Spleen (tissue), 11 donors: ENCODE measurements at regions not wholly inside any gene's neighbourhood (a gene's known extent, or its start where the extent isn't known, plus 50 kb on each side); places are given as distances from the start of the nearest gene placed in this dataset.
"Not testable (repeated sequence)": the region's sequence is repeated elsewhere in the genome, so short reads cannot be mapped to it uniquely, and the experiment has no call there.

Experiments
- DNase-seq: peaks from one replicate; pipeline ENCODE4 v3.0.0-alpha.2; 2020
- H3K27ac ChIP-seq, 8 donors: fragments of 200-600 bp; sonication (generic) in 7 of 8; 1 replicate in 4 of 8; 2 replicates in 4 of 8; pipeline versions ENCODE4 v1.5.0 to v1.8.0; 2016 to 2021; ENCODE audit warnings: inconsistent platforms in 4 of 8, mild to moderate bottlenecking in 4 of 8, moderate library complexity in 1 of 8
- H3K27me3 ChIP-seq, 7 donors: fragments of 200-600 bp; sonication (generic) in 6 of 7; replicated peaks in 1 of 7; 1 replicate in 4 of 7; 2 replicates in 3 of 7; pipeline versions ENCODE4 v1.5.0 to v1.8.0; 2016 to 2021; ENCODE audit warnings: inconsistent platforms in 3 of 7, mild to moderate bottlenecking in 1 of 7
- H3K36me3 ChIP-seq, 6 donors: fragments of 200-600 bp; sonication (generic) in 5 of 6; 1 replicate in 4 of 6; 2 replicates in 2 of 6; pipeline versions ENCODE4 v1.5.0 to v1.8.0; 2016 to 2021; ENCODE audit warnings: inconsistent platforms in 2 of 6
- H3K4me1 ChIP-seq, 6 donors: fragments of 200-600 bp; sonication (generic) in 5 of 6; 1 replicate in 3 of 6; 2 replicates in 3 of 6; pipeline versions ENCODE4 v1.5.0 to v1.8.0; 2016 to 2021; ENCODE audit warnings: inconsistent platforms in 3 of 6
- H3K4me3 ChIP-seq, 8 donors: fragments of 200-600 bp; sonication (generic) in 7 of 8; 1 replicate in 4 of 8; 2 replicates in 4 of 8; pipeline versions ENCODE4 v1.5.0 to v1.8.0; 2016 to 2021; ENCODE audit warnings: inconsistent platforms in 4 of 8, mild to moderate bottlenecking in 4 of 8, moderate library complexity in 2 of 8
- H3K9me3 ChIP-seq, 8 donors: fragments of 200-600 bp; sonication (generic) in 7 of 8; 1 replicate in 4 of 8; 2 replicates in 4 of 8; pipeline versions ENCODE4 v1.5.0 to v1.8.0; 2016 to 2021; ENCODE audit warnings: inconsistent platforms in 4 of 8
- CTCF ChIP-seq, 11 experiments: fragments of 200-600 bp in 7 of 11; fragments of 450-650 bp in 4 of 11; sonication (generic) in 4 of 11; IDR thresholded peaks in 8 of 11; conservative IDR thresholded peaks in 3 of 11; 1 replicate in 7 of 11; 2 replicates in 4 of 11; pipeline versions ENCODE4 v1.4.0 to v1.8.0; 2016 to 2021; ENCODE audit warnings: antibody characterized with exemption in 11 of 11, inconsistent platforms in 4 of 11, mild to moderate bottlenecking in 1 of 11
- POLR2A ChIP-seq, 3 donors: fragments of 450-650 bp; IDR thresholded peaks; one replicate each; pipeline ENCODE4 v1.5.1; 2017; ENCODE audit warnings: antibody characterized with exemption in 3 of 3, mild to moderate bottlenecking in 1 of 3
- POLR2AphosphoS5 ChIP-seq, 3 donors: sonication (generic); formaldehyde crosslinking; IDR thresholded peaks; one replicate each; pipeline ENCODE4 v1.5.1; 2017; ENCODE audit warnings: antibody characterized with exemption in 3 of 3
- WGBS, 5 donors: extraction: QIAGEN DNeasy Blood & Tissue Kit in 3 of 5; methylation state at CpG; one replicate each; pipeline versions ENCODE4 v1.1.5 to v1.1.7; 2013 to 2018; 5-methylcytosine and 5-hydroxymethylcytosine counted together
- intact Hi-C: fragments of 100-400 bp; cut with DNase I; formaldehyde crosslinking; loops from one replicate; pipeline ENCODE4 v1.15.0; 2023; ENCODE audit warnings: low total_unique reads
- donor health status: healthy with polysubstance abuse.
- donor health status: DM: no; HTN: no; CAD: no; lungs with moderate emphysema.
- donor health status: DM: no; HTN: no; CAD: no.
- donor health status: Bipolar disorder and iron deficiency.
- donor health status: healthy.
- donor health status: DM: no; HTN: no; CAD: no.
- donor health status: DM: yes; HTN: yes; CAD: no.

DNA sequence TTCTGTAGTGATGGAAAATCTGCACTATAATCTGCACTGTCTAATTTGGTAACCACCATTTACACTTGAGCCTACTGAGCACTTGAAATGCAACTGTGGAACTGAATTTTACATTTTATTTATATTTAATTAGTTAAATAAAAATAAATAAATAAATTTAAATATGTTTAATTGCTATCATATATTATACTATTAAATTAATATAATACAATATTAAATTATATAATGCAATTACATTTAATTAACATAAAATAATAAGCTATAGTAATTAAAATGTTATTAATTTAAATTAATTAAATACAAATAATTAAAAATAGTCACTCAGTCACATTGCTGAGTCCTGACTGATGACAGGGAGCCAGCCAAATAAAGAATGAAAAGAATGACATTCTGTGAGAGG lies 170.2 kb upstream of the F9 start:
- Histone ChIP-seq H3K27ac (no peak overlapping the region), H3K4me1 (no peaks in the 10 kb centered on the region), H3K4me3 (no peak overlapping the region), H3K36me3 (no peaks in the 10 kb centered on the region), H3K27me3 (no peaks in the 10 kb centered on the region), H3K9me3 (no peaks in the 10 kb centered on the region)
- TF ChIP-seq POLR2AphosphoS5 (IDR thresholded peaks at IDR 0.05) = no peak
- TF ChIP-seq POLR2A (IDR thresholded peaks at IDR 0.05) = no peak
- no peak for TF ChIP-seq CTCF (IDR thresholded peaks at IDR 0.05 in 8 of 11, conservative IDR thresholded peaks at IDR 0.05 in 3 of 11)
- intact Hi-C loops = no loop called here
- no peak for DNase-seq

GRCh38 chrX:139342594-139342991 lies 187.9 kb upstream of the F9 start:
- H3K27ac ChIP-seq, H3K9me3 ChIP-seq, H3K4me3 ChIP-seq, H3K36me3 ChIP-seq, DNase-seq, H3K27me3 ChIP-seq, H3K4me1 ChIP-seq, intact Hi-C loops: not testable (repeated sequence)
- WGBS, 5 donors = 17 to 35% (median 27%) methylated on average over 3 to 4 of the region's 4 CpGs

- intact Hi-C loops, H3K36me3 ChIP-seq, H3K9me3 ChIP-seq, DNase-seq, H3K27ac ChIP-seq, H3K27me3 ChIP-seq, H3K4me1 ChIP-seq, H3K4me3 ChIP-seq: not testable (repeated sequence)
- WGBS, 5 donors = 20 to 31% (median 30%) methylated on average over 16 to 21 of the region's 21 CpGs
Measured at GRCh38 chrX:139341855-139342593, 188.5 kb upstream of the F9 start.

- H3K4me3 ChIP-seq = no peak overlapping the region
- no peak for DNase-seq
- WGBS, 5 donors = 82 to 100% (median 84%) methylated on average over 1 to 2 of the region's 2 CpGs
- no peaks in the 10 kb centered on the region for H3K27me3 ChIP-seq
- no peaks in the 10 kb centered on the region for H3K36me3 ChIP-seq
- no peaks in the 10 kb centered on the region for H3K4me1 ChIP-seq
- no peak overlapping the region for H3K27ac ChIP-seq
- peaks cover 0 to 19% (median 0%) of the 10 kb centered on the region in 8 donors for H3K9me3 ChIP-seq
- TF ChIP-seq POLR2A (IDR thresholded peaks at IDR 0.05) = no peak
- no peak for TF ChIP-seq CTCF (IDR thresholded peaks at IDR 0.05 in 8 of 11, conservative IDR thresholded peaks at IDR 0.05 in 3 of 11)
- TF ChIP-seq POLR2AphosphoS5 (IDR thresholded peaks at IDR 0.05) = no peak
- intact Hi-C loops = no loop called here
Measured at GRCh38 chrX:139332441-139332840, 198.1 kb upstream of the F9 start.

GRCh38 chrX:139327355-139327754 lies 203.2 kb upstream of the F9 start:
- intact Hi-C loops = no loop called here
- no peaks in the 10 kb centered on the region for H3K4me1 ChIP-seq
- H3K27me3 ChIP-seq = no peaks in the 10 kb centered on the region
- H3K4me3 ChIP-seq = no peak overlapping the region
- H3K36me3 ChIP-seq = no peaks in the 10 kb centered on the region
- H3K9me3 ChIP-seq = peaks cover 0 to 19% (median 0%) of the 10 kb centered on the region in 8 donors
- H3K27ac ChIP-seq = no peak overlapping the region
- DNase-seq = no peak
- TF ChIP-seq POLR2A (IDR thresholded peaks at IDR 0.05) = no peak
- TF ChIP-seq POLR2AphosphoS5 (IDR thresholded peaks at IDR 0.05) = no peak
- TF ChIP-seq CTCF (IDR thresholded peaks at IDR 0.05 in 8 of 11, conservative IDR thresholded peaks at IDR 0.05 in 3 of 11) = no peak
